ENCODE measurements at regions not wholly inside any gene's neighbourhood (a gene's known extent, or its start where the extent isn't known, plus 50 kb on each side); places are given as distances from the start of the nearest gene placed in this dataset.
A peak's percentile ranks its signal among the peaks of the same experiment; 100 is the strongest.

GRCh38 chr1:14109276-14109635 lies 409.3 kb downstream of the PRDM2 start:
- no peak overlapping the region for H3K27ac ChIP-seq
- 60 to 83% methylated on average over 1 of the region's 1 CpG for WGBS, 2 donors (ENCODE audit: low coverage in 1 of 2)
- in situ Hi-C loops (cut with MboI; ENCODE audit: low pct_ligation_motif_present in 1 of 4, low pct_unique_long_range_greater_than_20kb in 1 of 4, low sequenced_read_pairs in 3 of 4), result loop anchor here in 3 of 4 donors (25.0 kb wide), 3 partner anchors 603 to 928 kb away; no protein-coding TSS in a partner anchor

GRCh38 chr1:14110040-14110439 lies 410.1 kb downstream of the PRDM2 start:
- no peak for TF ChIP-seq POLR2A (IDR thresholded peaks at IDR 0.05)
- peak in 1 of 3 donors; percentile 33 for TF ChIP-seq POLR2AphosphoS5 (IDR thresholded peaks at IDR 0.05)
- TF ChIP-seq EP300 (IDR thresholded peaks at IDR 0.05; ENCODE audit: low read depth), result no peak
- TF ChIP-seq CTCF (IDR thresholded peaks at IDR 0.05), result no peak
- WGBS, 2 donors (ENCODE audit: low coverage in 1 of 2), result 73% methylated on average over 2 of the region's 2 CpGs; no CpG with 5 or more reads in 1 of the 2 donors
- no peak for DNase-seq
- no peak overlapping the region for H3K4me3 ChIP-seq
- intact Hi-C loops (cut with DNase I; ENCODE audit: low total_unique reads), result no loop called here
- no peak overlapping the region for H3K27ac ChIP-seq
- H3K27me3 ChIP-seq, result no peaks in the 10 kb centered on the region
- no peaks in the 10 kb centered on the region for H3K4me1 ChIP-seq
- no peaks in the 10 kb centered on the region for H3K9me3 ChIP-seq
- H3K36me3 ChIP-seq, result no peaks in the 10 kb centered on the region
- in situ Hi-C loops (cut with MboI; ENCODE audit: low pct_ligation_motif_present in 1 of 4, low pct_unique_long_range_greater_than_20kb in 1 of 4, low sequenced_read_pairs in 3 of 4), result loop anchor here in 3 of 4 donors (25.0 kb wide), 3 partner anchors 602 to 927 kb away; no protein-coding TSS in a partner anchor

More at GRCh38 chr1:14109276-14109635, 409.3 kb downstream of the PRDM2 start:
- DNase-seq, result no peak
- no peaks in the 10 kb centered on the region for H3K9me3 ChIP-seq
- TF ChIP-seq CTCF (IDR thresholded peaks at IDR 0.05) (no peak), POLR2A (IDR thresholded peaks at IDR 0.05) (no peak), EP300 (IDR thresholded peaks at IDR 0.05; ENCODE audit: low read depth) (no peak), POLR2AphosphoS5 (IDR thresholded peaks at IDR 0.05) (no peak)
- intact Hi-C loops (cut with DNase I; ENCODE audit: low total_unique reads), result no loop called here
- no peaks in the 10 kb centered on the region for H3K36me3 ChIP-seq
- H3K4me1 ChIP-seq, result no peaks in the 10 kb centered on the region
- H3K27me3 ChIP-seq, result no peaks in the 10 kb centered on the region
- H3K4me3 ChIP-seq, result no peak overlapping the region

- no peak for TF ChIP-seq EP300 (IDR thresholded peaks at IDR 0.05; ENCODE audit: low read depth)
- TF ChIP-seq CTCF (IDR thresholded peaks at IDR 0.05), result no peak
- no peak for TF ChIP-seq POLR2A (IDR thresholded peaks at IDR 0.05)
- no peak for TF ChIP-seq POLR2AphosphoS5 (IDR thresholded peaks at IDR 0.05)
- Histone ChIP-seq H3K4me1 (no peaks in the 10 kb centered on the region), H3K27me3 (no peaks in the 10 kb centered on the region), H3K4me3 (no peak overlapping the region), H3K36me3 (no peaks in the 10 kb centered on the region), H3K9me3 (no peaks in the 10 kb centered on the region), H3K27ac (no peak overlapping the region)
- intact Hi-C loops (cut with DNase I; ENCODE audit: low total_unique reads) (no loop called here), in situ Hi-C loops (cut with MboI; ENCODE audit: low pct_ligation_motif_present in 1 of 4, low pct_unique_long_range_greater_than_20kb in 1 of 4, low sequenced_read_pairs in 3 of 4) (loop anchor here in 3 of 4 donors (25.0 kb wide), 3 partner anchors 601 to 926 kb away; no protein-coding TSS in a partner anchor)
- no peak for DNase-seq
- WGBS, 2 donors (ENCODE audit: low coverage in 1 of 2), result 84 to 100% methylated on average over 1 to 5 of the region's 5 CpGs
Measured at GRCh38 chr1:14111121-14111520, 411.1 kb downstream of the PRDM2 start.

- Histone ChIP-seq H3K27me3 (no peaks in the 10 kb centered on the region), H3K4me1 (no peaks in the 10 kb centered on the region), H3K9me3 (no peaks in the 10 kb centered on the region), H3K4me3 (no peak overlapping the region), H3K27ac (no peak overlapping the region), H3K36me3 (no peaks in the 10 kb centered on the region)
- TF ChIP-seq CTCF (IDR thresholded peaks at IDR 0.05), result no peak
- no peak for TF ChIP-seq EP300 (IDR thresholded peaks at IDR 0.05; ENCODE audit: low read depth)
- TF ChIP-seq POLR2A (IDR thresholded peaks at IDR 0.05), result no peak
- no peak for TF ChIP-seq POLR2AphosphoS5 (IDR thresholded peaks at IDR 0.05)
- in situ Hi-C loops (cut with MboI; ENCODE audit: low pct_ligation_motif_present in 1 of 4, low pct_unique_long_range_greater_than_20kb in 1 of 4, low sequenced_read_pairs in 3 of 4) (loop anchor here in 3 of 4 donors (25.0 kb wide), 3 partner anchors 600 to 925 kb away; no protein-coding TSS in a partner anchor), intact Hi-C loops (cut with DNase I; ENCODE audit: low total_unique reads) (no loop called here)
- DNase-seq, result no peak
- 90 to 100% methylated on average over 1 of the region's 1 CpG for WGBS, 2 donors (ENCODE audit: low coverage in 1 of 2)
Measured at GRCh38 chr1:14112613-14113012, 412.6 kb downstream of the PRDM2 start.
